ENCODE measurements at regions not wholly inside any gene's neighbourhood (a gene's known extent, or its start where the extent isn't known, plus 50 kb on each side); places are given as distances from the start of the nearest gene placed in this dataset.

GRCh38 chr4:125582302-125582701 is 267.5 kb downstream of the FAT4 start:
- Histone ChIP-seq H3K79me2 (ENCODE audit: low read length) (no peaks in the 10 kb centered on the region), H3F3A (ENCODE audit: insufficient read depth, low read length) (no peaks in the 10 kb centered on the region), H3K27ac (ENCODE audit: low read length) (no peak overlapping the region), H3K4me2 (ENCODE audit: low read depth, low read length) (no peak overlapping the region), H3K4me1 (ENCODE audit: low read length) (no peaks in the 10 kb centered on the region), H3K27me3 (replicated peaks; ENCODE audit: insufficient read depth, low read length) (no peaks in the 10 kb centered on the region), H4K20me1 (ENCODE audit: insufficient read depth, low read length) (no peaks in the 10 kb centered on the region), H3K9me3 (replicated peaks; ENCODE audit: insufficient read depth, low read length) (no peaks in the 10 kb centered on the region), H3K9ac (ENCODE audit: low read length) (no peak overlapping the region), H3K4me3 (ENCODE audit: low read length) (no peak overlapping the region), H3K9me2 (replicated peaks; ENCODE audit: insufficient read depth, low read length) (no peaks in the 10 kb centered on the region), H2AFZ (ENCODE audit: low read length) (no peak overlapping the region), H3K36me3 (replicated peaks; ENCODE audit: insufficient read depth, low read length) (no peaks in the 10 kb centered on the region)
- TF ChIP-seq CTCF (IDR thresholded peaks at IDR 0.05; ENCODE audit: low read length) (no peak), EZH2phosphoT487 (IDR thresholded peaks at IDR 0.05; ENCODE audit: low read length) (no peak), EZH2 (optimal IDR thresholded peaks at IDR 0.05; ENCODE audit: low read depth, low read length) (no peak)
- no peak for DNase-seq

GRCh38 chr4:125590158-125590557 is 275.4 kb downstream of the FAT4 start:
- H3K36me3 ChIP-seq (replicated peaks; ENCODE audit: insufficient read depth, low read length): no peaks in the 10 kb centered on the region
- no peak for DNase-seq
- H3K27me3 ChIP-seq (replicated peaks; ENCODE audit: insufficient read depth, low read length): no peaks in the 10 kb centered on the region
- no peak overlapping the region for H3K4me3 ChIP-seq (ENCODE audit: low read length)
- H3K79me2 ChIP-seq (ENCODE audit: low read length): no peaks in the 10 kb centered on the region
- H2AFZ ChIP-seq (ENCODE audit: low read length): no peak overlapping the region
- H3K4me2 ChIP-seq (ENCODE audit: low read depth, low read length): no peak overlapping the region
- H3K9me2 ChIP-seq (replicated peaks; ENCODE audit: insufficient read depth, low read length): no peaks in the 10 kb centered on the region
- H3F3A ChIP-seq (ENCODE audit: insufficient read depth, low read length): no peaks in the 10 kb centered on the region
- H4K20me1 ChIP-seq (ENCODE audit: insufficient read depth, low read length): no peaks in the 10 kb centered on the region
- H3K4me1 ChIP-seq (ENCODE audit: low read length): no peaks in the 10 kb centered on the region
- TF ChIP-seq EZH2phosphoT487 (IDR thresholded peaks at IDR 0.05; ENCODE audit: low read length) (no peak), EZH2 (optimal IDR thresholded peaks at IDR 0.05; ENCODE audit: low read depth, low read length) (no peak), CTCF (IDR thresholded peaks at IDR 0.05; ENCODE audit: low read length) (no peak)
- no peak overlapping the region for H3K27ac ChIP-seq (ENCODE audit: low read length)
- no peaks in the 10 kb centered on the region for H3K9me3 ChIP-seq (replicated peaks; ENCODE audit: insufficient read depth, low read length)
- H3K9ac ChIP-seq (ENCODE audit: low read length): no peak overlapping the region

GRCh38 chr4:125591290-125591689 is 276.5 kb downstream of the FAT4 start:
- H3K4me1 ChIP-seq (ENCODE audit: low read length): no peaks in the 10 kb centered on the region
- H3F3A ChIP-seq (ENCODE audit: insufficient read depth, low read length): no peaks in the 10 kb centered on the region
- no peak overlapping the region for H3K4me2 ChIP-seq (ENCODE audit: low read depth, low read length)
- TF ChIP-seq EZH2 (optimal IDR thresholded peaks at IDR 0.05; ENCODE audit: low read depth, low read length): no peak
- no peak for TF ChIP-seq CTCF (IDR thresholded peaks at IDR 0.05; ENCODE audit: low read length)
- TF ChIP-seq EZH2phosphoT487 (IDR thresholded peaks at IDR 0.05; ENCODE audit: low read length): no peak
- no peak overlapping the region for H3K27ac ChIP-seq (ENCODE audit: low read length)
- H3K27me3 ChIP-seq (replicated peaks; ENCODE audit: insufficient read depth, low read length): no peaks in the 10 kb centered on the region
- H3K4me3 ChIP-seq (ENCODE audit: low read length): no peak overlapping the region
- no peaks in the 10 kb centered on the region for H3K36me3 ChIP-seq (replicated peaks; ENCODE audit: insufficient read depth, low read length)
- H3K9me2 ChIP-seq (replicated peaks; ENCODE audit: insufficient read depth, low read length): no peaks in the 10 kb centered on the region
- H3K79me2 ChIP-seq (ENCODE audit: low read length): no peaks in the 10 kb centered on the region
- H2AFZ ChIP-seq (ENCODE audit: low read length): no peak overlapping the region
- H3K9ac ChIP-seq (ENCODE audit: low read length): no peak overlapping the region
- no peak for DNase-seq
- H4K20me1 ChIP-seq (ENCODE audit: insufficient read depth, low read length): no peaks in the 10 kb centered on the region
- H3K9me3 ChIP-seq (replicated peaks; ENCODE audit: insufficient read depth, low read length): no peaks in the 10 kb centered on the region
